ENCODE measurements at regions not wholly inside any gene's neighbourhood (a gene's known extent, or its start where the extent isn't known, plus 50 kb on each side); places are given as distances from the start of the nearest gene placed in this dataset.
"Not testable (repeated sequence)": the region's sequence is repeated elsewhere in the genome, so short reads cannot be mapped to it uniquely, and the experiment has no call there.

GRCh38 chr9:101859620-101860019 lies 121.2 kb upstream of the GRIN3A start:
- no peak for DNase-seq (ENCODE audit: low spot score)

GRCh38 chr9:101858026-101858425 lies 119.6 kb upstream of the GRIN3A start:
- DNase-seq (ENCODE audit: low spot score): no peak

- no peak for DNase-seq (ENCODE audit: low spot score)
Measured at GRCh38 chr9:101849102-101849707, 110.8 kb upstream of the GRIN3A start.

- DNase-seq (ENCODE audit: low spot score): peak; percentile 8
Measured at GRCh38 chr9:101848485-101848919, 110.1 kb upstream of the GRIN3A start.

- DNase-seq (ENCODE audit: low spot score): no peak
Measured at GRCh38 chr9:101846161-101846560, 107.7 kb upstream of the GRIN3A start.

- DNase-seq (ENCODE audit: low spot score): no peak
Measured at GRCh38 chr9:101840694-101841188, 102.3 kb upstream of the GRIN3A start.

GRCh38 chr9:101838988-101839387 lies 100.5 kb upstream of the GRIN3A start:
- not testable (repeated sequence) for DNase-seq (ENCODE audit: low spot score)

- no peak for DNase-seq (ENCODE audit: low spot score)
Measured at GRCh38 chr9:101836021-101836420, 97.6 kb upstream of the GRIN3A start.

- no peak for DNase-seq (ENCODE audit: low spot score)
Measured at GRCh38 chr9:101832486-101832885, 94.0 kb upstream of the GRIN3A start.

- DNase-seq (ENCODE audit: low spot score): not testable (repeated sequence)
Measured at GRCh38 chr9:101821450-101821849, 83.0 kb upstream of the GRIN3A start.

- DNase-seq (ENCODE audit: low spot score): not testable (repeated sequence)
Measured at GRCh38 chr9:101820983-101821382, 82.5 kb upstream of the GRIN3A start.

- no peak for DNase-seq (ENCODE audit: low spot score)
Measured at GRCh38 chr9:101814064-101814463, 75.6 kb upstream of the GRIN3A start.

- DNase-seq (ENCODE audit: low spot score): not testable (repeated sequence)
Measured at GRCh38 chr9:101807879-101808278, 69.4 kb upstream of the GRIN3A start.

- no peak for DNase-seq (ENCODE audit: low spot score)
Measured at GRCh38 chr9:101796044-101796443, 57.6 kb upstream of the GRIN3A start.

GRCh38 chr9:101795147-101795546 lies 56.7 kb upstream of the GRIN3A start:
- no peak for DNase-seq (ENCODE audit: low spot score)

GRCh38 chr9:101792475-101792874 lies 54.0 kb upstream of the GRIN3A start:
- DNase-seq (ENCODE audit: low spot score): no peak

GRCh38 chr9:101791938-101792337 lies 53.5 kb upstream of the GRIN3A start:
- no peak for DNase-seq (ENCODE audit: low spot score)

GRCh38 chr9:101791533-101791932 lies 53.1 kb upstream of the GRIN3A start:
- DNase-seq (ENCODE audit: low spot score): no peak

All from LoVo (cell line).